Mesendoderm (in vitro differentiated cells): ENCODE measurements at regions not wholly inside any gene's neighbourhood (a gene's known extent, or its start where the extent isn't known, plus 50 kb on each side); places are given as distances from the start of the nearest gene placed in this dataset.

ENCODE experiments used
- DNase-seq: peaks from one replicate; pipeline ENCODE4 v3.0.0; 2013
- H2AK5ac ChIP-seq: 2 replicates; pipeline ENCODE4 v1.6.1; 2013; ENCODE audit warnings: low read length, inconsistent platforms
- H2BK120ac ChIP-seq: 2 replicates; pipeline ENCODE4 v1.6.1; 2013; ENCODE audit warnings: low read depth, mild to moderate bottlenecking, low read length, moderate library complexity, mixed read lengths
- H2BK15ac ChIP-seq: replicated peaks from 2 replicates; pipeline ENCODE4 v1.6.1; 2013; ENCODE audit warnings: low read depth, mild to moderate bottlenecking, moderate library complexity
- H2BK5ac ChIP-seq: 2 replicates; pipeline ENCODE4 v1.6.1; 2013; ENCODE audit warnings: low read length, inconsistent platforms
- H3K18ac ChIP-seq: 2 replicates; pipeline ENCODE4 v1.6.1; 2013; ENCODE audit warnings: mild to moderate bottlenecking, low read length, mixed read lengths
- H3K23ac ChIP-seq: one replicate; pipeline ENCODE4 v1.6.1; 2013; ENCODE audit warnings: low read length
- H3K27ac ChIP-seq: 2 replicates; pipeline ENCODE4 v1.5.1; 2013; ENCODE audit warnings: low read depth, mild to moderate bottlenecking, inconsistent platforms, low read length, moderate library complexity
- H3K27me3 ChIP-seq: 2 replicates; pipeline ENCODE4 v1.6.1; 2013; ENCODE audit warnings: low read length, control low read depth, mild to moderate bottlenecking, inconsistent platforms; ENCODE audit not compliant: insufficient read depth, poor library complexity
- H3K36me3 ChIP-seq: 2 replicates; pipeline ENCODE4 v1.6.1; 2013; ENCODE audit warnings: low read length, inconsistent platforms; ENCODE audit not compliant: control insufficient read depth, insufficient read depth
- H3K4ac ChIP-seq: one replicate; pipeline ENCODE4 v1.6.1; 2013; ENCODE audit warnings: low read depth, mild to moderate bottlenecking, low read length, moderate library complexity
- H3K4me1 ChIP-seq: 2 replicates; pipeline ENCODE4 v1.6.1; 2013; ENCODE audit warnings: low read depth, low read length, inconsistent platforms; ENCODE audit not compliant: control insufficient read depth
- H3K4me2 ChIP-seq: 2 replicates; pipeline ENCODE4 v1.6.1; 2013; ENCODE audit warnings: low read length
- H3K4me3 ChIP-seq: 2 replicates; pipeline ENCODE4 v1.5.1; 2013; ENCODE audit warnings: mild to moderate bottlenecking, low read length
- H3K56ac ChIP-seq: one replicate; pipeline ENCODE4 v1.6.1; 2013; ENCODE audit warnings: low read length
- H3K79me1 ChIP-seq: 2 replicates; pipeline ENCODE4 v1.6.1; 2013; ENCODE audit warnings: low read length, inconsistent platforms
- H3K79me2 ChIP-seq: 2 replicates; pipeline ENCODE4 v1.6.1; 2013; ENCODE audit warnings: mild to moderate bottlenecking, low read length; ENCODE audit not compliant: control insufficient read depth, insufficient read depth
- H3K9ac ChIP-seq: 2 replicates; pipeline ENCODE4 v1.6.1; 2013; ENCODE audit warnings: low read length, inconsistent platforms
- H4K5ac ChIP-seq: one replicate; pipeline ENCODE4 v1.6.1; 2013; ENCODE audit warnings: low read length
- H4K8ac ChIP-seq: one replicate; pipeline ENCODE4 v1.6.1; 2013; ENCODE audit warnings: low read depth, mild to moderate bottlenecking, control low read depth, low read length, moderate library complexity
- WGBS: extraction: QIAGEN DNeasy Blood & Tissue Kit; methylation state at CpG from one replicate; pipeline ENCODE4 v1.1.7; 2013; ENCODE audit warnings: low lambda C conversion rate, missing lambda C conversion rate; ENCODE audit not compliant: insufficient coverage; ENCODE audit errors: extremely low coverage; 5-methylcytosine and 5-hydroxymethylcytosine counted together

- no peaks in the 10 kb centered on the region for H3K36me3 ChIP-seq
- H2BK5ac ChIP-seq: no peak overlapping the region
- no peak overlapping the region for H3K4ac ChIP-seq
- no peak overlapping the region for H2BK120ac ChIP-seq
- no peak overlapping the region for H3K4me3 ChIP-seq
- no peaks in the 10 kb centered on the region for H3K79me2 ChIP-seq
- no peak overlapping the region for H3K23ac ChIP-seq
- no peaks in the 10 kb centered on the region for H3K4me1 ChIP-seq
- no peaks in the 10 kb centered on the region for H3K27me3 ChIP-seq
- H3K79me1 ChIP-seq: no peaks in the 10 kb centered on the region
- WGBS: no CpG with 5 or more reads among the region's 8 CpGs
- no peak overlapping the region for H4K5ac ChIP-seq
- no peak overlapping the region for H4K8ac ChIP-seq
- no peak overlapping the region for H3K18ac ChIP-seq
- DNase-seq: peak; percentile 71
- no peak overlapping the region for H2BK15ac ChIP-seq
- no peak overlapping the region for H3K27ac ChIP-seq
- no peak overlapping the region for H3K4me2 ChIP-seq
- H3K56ac ChIP-seq: no peak overlapping the region
- H3K9ac ChIP-seq: no peak overlapping the region
- H2AK5ac ChIP-seq: no peak overlapping the region
Measured at GRCh38 chr6:1065986-1066385, 245.9 kb upstream of the FOXQ1 start.

GRCh38 chr6:1063671-1064355 is 248.1 kb upstream of the FOXQ1 start:
- Histone ChIP-seq H2BK5ac (no peak overlapping the region), H2AK5ac (no peak overlapping the region), H3K4me1 (no peaks in the 10 kb centered on the region), H2BK15ac (no peak overlapping the region), H4K5ac (no peak overlapping the region), H3K56ac (no peak overlapping the region), H3K4me2 (no peak overlapping the region), H3K36me3 (no peaks in the 10 kb centered on the region), H3K18ac (no peak overlapping the region), H3K9ac (no peak overlapping the region), H3K4ac (no peak overlapping the region), H3K27me3 (no peaks in the 10 kb centered on the region), H3K27ac (no peak overlapping the region), H2BK120ac (no peak overlapping the region), H3K4me3 (no peak overlapping the region), H3K79me2 (no peaks in the 10 kb centered on the region), H3K79me1 (no peaks in the 10 kb centered on the region), H4K8ac (no peak overlapping the region), H3K23ac (no peak overlapping the region)
- no CpG with 5 or more reads among the region's 13 CpGs for WGBS
- DNase-seq: no peak

- Histone ChIP-seq H3K27ac (no peak overlapping the region), H3K4me3 (no peak overlapping the region), H2BK5ac (no peak overlapping the region), H4K8ac (no peak overlapping the region), H3K56ac (no peak overlapping the region), H3K36me3 (no peaks in the 10 kb centered on the region), H3K4me1 (peaks cover 3% of the 10 kb centered on the region), H3K4me2 (no peak overlapping the region), H3K79me1 (no peaks in the 10 kb centered on the region), H3K18ac (no peak overlapping the region), H2BK120ac (no peak overlapping the region), H2AK5ac (no peak overlapping the region), H3K27me3 (no peaks in the 10 kb centered on the region), H3K23ac (no peak overlapping the region), H3K4ac (no peak overlapping the region), H4K5ac (no peak overlapping the region), H3K9ac (no peak overlapping the region), H2BK15ac (no peak overlapping the region), H3K79me2 (no peaks in the 10 kb centered on the region)
- no CpG with 5 or more reads among the region's 8 CpGs for WGBS
- peak; percentile 62 for DNase-seq
Measured at GRCh38 chr6:1062786-1063545, 248.9 kb upstream of the FOXQ1 start.

- no peak overlapping the region for H3K4me3 ChIP-seq
- no peak overlapping the region for H3K9ac ChIP-seq
- H2BK15ac ChIP-seq: no peak overlapping the region
- no peaks in the 10 kb centered on the region for H3K79me2 ChIP-seq
- no peak overlapping the region for H3K4me2 ChIP-seq
- H3K79me1 ChIP-seq: no peaks in the 10 kb centered on the region
- no peak overlapping the region for H3K18ac ChIP-seq
- no peak overlapping the region for H2BK120ac ChIP-seq
- no peaks in the 10 kb centered on the region for H3K27me3 ChIP-seq
- WGBS: no CpG with 5 or more reads among the region's 6 CpGs
- peaks cover 3% of the 10 kb centered on the region for H3K4me1 ChIP-seq
- H3K4ac ChIP-seq: no peak overlapping the region
- no peak overlapping the region for H4K8ac ChIP-seq
- no peak overlapping the region for H3K27ac ChIP-seq
- H3K56ac ChIP-seq: no peak overlapping the region
- H2BK5ac ChIP-seq: no peak overlapping the region
- H2AK5ac ChIP-seq: no peak overlapping the region
- no peak for DNase-seq
- no peak overlapping the region for H3K23ac ChIP-seq
- H3K36me3 ChIP-seq: no peaks in the 10 kb centered on the region
- no peak overlapping the region for H4K5ac ChIP-seq
Measured at GRCh38 chr6:1059596-1059995, 252.3 kb upstream of the FOXQ1 start.

GRCh38 chr6:1057490-1058135 is 254.3 kb upstream of the FOXQ1 start:
- H4K5ac ChIP-seq: no peak overlapping the region
- H3K79me2 ChIP-seq: no peaks in the 10 kb centered on the region
- H3K4me3 ChIP-seq: no peak overlapping the region
- H3K56ac ChIP-seq: no peak overlapping the region
- no CpG with 5 or more reads among the region's 14 CpGs for WGBS
- no peaks in the 10 kb centered on the region for H3K36me3 ChIP-seq
- no peak overlapping the region for H2BK5ac ChIP-seq
- H3K18ac ChIP-seq: no peak overlapping the region
- H3K27me3 ChIP-seq: no peaks in the 10 kb centered on the region
- no peak overlapping the region for H4K8ac ChIP-seq
- no peak overlapping the region for H2BK15ac ChIP-seq
- H2BK120ac ChIP-seq: no peak overlapping the region
- DNase-seq: peak; percentile 77
- H3K4ac ChIP-seq: no peak overlapping the region
- H3K4me2 ChIP-seq: no peak overlapping the region
- no peak overlapping the region for H2AK5ac ChIP-seq
- H3K9ac ChIP-seq: no peak overlapping the region
- H3K27ac ChIP-seq: peak overlapping the region; percentile 64
- no peaks in the 10 kb centered on the region for H3K79me1 ChIP-seq
- H3K23ac ChIP-seq: no peak overlapping the region
- H3K4me1 ChIP-seq: peaks cover 3% of the 10 kb centered on the region
